Tibial nerve (tissue), 4 donors: ENCODE measurements at regions not wholly inside any gene's neighbourhood (a gene's known extent, or its start where the extent isn't known, plus 50 kb on each side); places are given as distances from the start of the nearest gene placed in this dataset.

Experiments
- DNase-seq, 2 donors: peaks; one replicate each; pipeline ENCODE4 v3.0.0-alpha.2; 2019; ENCODE audit warnings: low spot score in 2 of 2
- H3K27ac ChIP-seq, 4 donors: fragments of 200-600 bp; sonication (generic) in 3 of 4; one replicate each; pipeline ENCODE4 v1.5.1; 2017 to 2019; ENCODE audit warnings: mild to moderate bottlenecking in 1 of 4
- H3K27me3 ChIP-seq, 2 donors: fragments of 200-600 bp; sonication (generic) in 1 of 2; one replicate each; pipeline versions ENCODE4 v1.5.1 to v1.6.0; 2017 to 2019
- H3K36me3 ChIP-seq, 3 donors: fragments of 200-600 bp; sonication (generic); one replicate each; pipeline ENCODE4 v1.5.1; 2018 to 2019
- H3K4me1 ChIP-seq, 4 donors: fragments of 200-600 bp; sonication (generic) in 3 of 4; one replicate each; pipeline ENCODE4 v1.5.1; 2017 to 2019
- H3K4me3 ChIP-seq, 4 donors: fragments of 200-600 bp; sonication (generic) in 3 of 4; one replicate each; pipeline ENCODE4 v1.5.1; 2017 to 2019; ENCODE audit warnings: mild to moderate bottlenecking in 1 of 4, moderate library complexity in 1 of 4
- H3K9me3 ChIP-seq, 4 donors: fragments of 200-600 bp; sonication (generic) in 3 of 4; one replicate each; pipeline ENCODE4 v1.5.1; 2017 to 2019
- CTCF ChIP-seq, 5 experiments: fragments of 200-600 bp in 3 of 5; fragments of 450-650 bp in 2 of 5; sonication (generic) in 3 of 5; IDR thresholded peaks; one replicate each; pipeline ENCODE4 v1.5.1; 2016 to 2019; ENCODE audit warnings: antibody characterized with exemption in 5 of 5, mild to moderate bottlenecking in 3 of 5, moderate library complexity in 2 of 5
- EP300 ChIP-seq, 2 donors: sonication (generic); formaldehyde crosslinking; IDR thresholded peaks; one replicate each; pipeline ENCODE4 v1.6.1; 2017; ENCODE audit warnings: antibody characterized with exemption in 2 of 2, mild to moderate bottlenecking in 1 of 2
- POLR2A ChIP-seq, 2 donors: fragments of 450-650 bp; IDR thresholded peaks; one replicate each; pipeline ENCODE4 v1.6.1; 2017; ENCODE audit warnings: antibody characterized with exemption in 2 of 2, mild to moderate bottlenecking in 2 of 2, moderate library complexity in 2 of 2
- WGBS, 2 donors: methylation state at CpG; one replicate each; pipeline ENCODE4 v1.1.5; 2018; 5-methylcytosine and 5-hydroxymethylcytosine counted together

GRCh38 chr3:67294341-67294740 is 296.2 kb downstream of the KBTBD8 start:
- Histone ChIP-seq H3K36me3 (no peaks in the 10 kb centered on the region), H3K4me1 (no peaks in the 10 kb centered on the region), H3K4me3 (no peak overlapping the region), H3K27ac (no peak overlapping the region), H3K27me3 (no peaks in the 10 kb centered on the region), H3K9me3 (no peaks in the 10 kb centered on the region)
- DNase-seq, result no peak
- TF ChIP-seq POLR2A (IDR thresholded peaks at IDR 0.05) (no peak), EP300 (IDR thresholded peaks at IDR 0.05) (no peak), CTCF (IDR thresholded peaks at IDR 0.05) (no peak)
- WGBS, 2 donors, result 95 to 97% methylated on average over 3 of the region's 3 CpGs

GRCh38 chr3:67296039-67296892 is 298.2 kb downstream of the KBTBD8 start:
- H3K36me3 ChIP-seq, result no peaks in the 10 kb centered on the region
- H3K27me3 ChIP-seq, result no peaks in the 10 kb centered on the region
- H3K27ac ChIP-seq, result no peak overlapping the region
- H3K4me3 ChIP-seq, result no peak overlapping the region
- TF ChIP-seq POLR2A (IDR thresholded peaks at IDR 0.05) (no peak), EP300 (IDR thresholded peaks at IDR 0.05) (no peak), CTCF (IDR thresholded peaks at IDR 0.05) (no peak)
- no peaks in the 10 kb centered on the region for H3K4me1 ChIP-seq
- H3K9me3 ChIP-seq, result no peaks in the 10 kb centered on the region
- WGBS, 2 donors, result 58 to 72% methylated on average over 5 of the region's 5 CpGs
- no peak for DNase-seq

GRCh38 chr3:67297715-67298475 is 299.8 kb downstream of the KBTBD8 start:
- TF ChIP-seq EP300 (IDR thresholded peaks at IDR 0.05) (no peak), POLR2A (IDR thresholded peaks at IDR 0.05) (no peak), CTCF (IDR thresholded peaks at IDR 0.05) (no peak)
- no peak overlapping the region for H3K4me3 ChIP-seq
- 96 to 99% methylated on average over 4 of the region's 4 CpGs for WGBS, 2 donors
- H3K9me3 ChIP-seq, result no peaks in the 10 kb centered on the region
- H3K36me3 ChIP-seq, result no peaks in the 10 kb centered on the region
- H3K27me3 ChIP-seq, result no peaks in the 10 kb centered on the region
- DNase-seq, result no peak
- no peak overlapping the region for H3K27ac ChIP-seq
- no peaks in the 10 kb centered on the region for H3K4me1 ChIP-seq

- TF ChIP-seq CTCF (IDR thresholded peaks at IDR 0.05) (no peak), POLR2A (IDR thresholded peaks at IDR 0.05) (no peak), EP300 (IDR thresholded peaks at IDR 0.05) (no peak)
- WGBS, 2 donors, result 34 to 59% methylated on average over 2 of the region's 2 CpGs
- Histone ChIP-seq H3K4me3 (no peak overlapping the region), H3K27ac (no peak overlapping the region), H3K4me1 (no peaks in the 10 kb centered on the region), H3K36me3 (no peaks in the 10 kb centered on the region), H3K27me3 (no peaks in the 10 kb centered on the region), H3K9me3 (no peaks in the 10 kb centered on the region)
- DNase-seq, result no peak
Measured at GRCh38 chr3:67301556-67301955, 303.4 kb downstream of the KBTBD8 start.

GRCh38 chr3:67302489-67302888 is 304.4 kb downstream of the KBTBD8 start:
- Histone ChIP-seq H3K4me3 (no peak overlapping the region), H3K27me3 (no peaks in the 10 kb centered on the region), H3K27ac (no peak overlapping the region), H3K36me3 (no peaks in the 10 kb centered on the region), H3K9me3 (no peaks in the 10 kb centered on the region), H3K4me1 (no peaks in the 10 kb centered on the region)
- 80 to 81% methylated on average over 4 of the region's 4 CpGs for WGBS, 2 donors
- TF ChIP-seq POLR2A (IDR thresholded peaks at IDR 0.05), result no peak
- TF ChIP-seq EP300 (IDR thresholded peaks at IDR 0.05), result no peak
- TF ChIP-seq CTCF (IDR thresholded peaks at IDR 0.05), result no peak
- DNase-seq, result no peak
